ENCODE measurements at regions not wholly inside any gene's neighbourhood (a gene's known extent, or its start where the extent isn't known, plus 50 kb on each side); places are given as distances from the start of the nearest gene placed in this dataset.
"Not testable (repeated sequence)": the region's sequence is repeated elsewhere in the genome, so short reads cannot be mapped to it uniquely, and the experiment has no call there.

GRCh38 chr1:8120693-8121260 is 94.7 kb upstream of the ERRFI1 start:
- peaks cover 0 to 12% of the 10 kb centered on the region in 2 donors for H3K9me3 ChIP-seq (ENCODE audit: control insufficient read depth in 2 of 2, insufficient read depth in 1 of 2, low read depth in 1 of 2, low read length in 1 of 2)
- no peak for FAIRE-seq
- peak in 1 of 2 donors; percentile 45 for DNase-seq
- H3K4me1 ChIP-seq (ENCODE audit: control insufficient read depth in 3 of 3, insufficient read depth in 2 of 3, low read depth in 1 of 3, low read length in 2 of 3) = peaks cover 0 to 37% (median 7%) of the 10 kb centered on the region in 3 donors
- H3K27ac ChIP-seq (ENCODE audit: low read depth in 1 of 3, low read length in 2 of 3) = peak overlapping the region in 2 of 3 donors; percentile 74 to 86
- peaks cover 0 to 1% (median 0%) of the 10 kb centered on the region in 3 donors for H3K36me3 ChIP-seq (ENCODE audit: control insufficient read depth in 3 of 3, insufficient read depth in 2 of 3, low read depth in 1 of 3, low read length in 3 of 3)
- 9 to 14% (median 12%) methylated on average over 10 of the region's 10 CpGs for WGBS, 3 donors
- H3K4me3 ChIP-seq (ENCODE audit: low read depth in 1 of 3, low read length in 3 of 3) = no peak overlapping the region
- H3K27me3 ChIP-seq (ENCODE audit: control insufficient read depth in 3 of 3, insufficient read depth in 3 of 3, low read length in 3 of 3) = no peaks in the 10 kb centered on the region

GRCh38 chr1:8118736-8119135 is 92.6 kb upstream of the ERRFI1 start:
- Histone ChIP-seq H3K27ac (ENCODE audit: low read depth in 1 of 3, low read length in 2 of 3) (peak overlapping the region in 1 of 3 donors; percentile 84), H3K4me1 (ENCODE audit: control insufficient read depth in 3 of 3, insufficient read depth in 2 of 3, low read depth in 1 of 3, low read length in 2 of 3) (peaks cover 0 to 37% (median 7%) of the 10 kb centered on the region in 3 donors)
- FAIRE-seq; DNase-seq; H3K36me3 ChIP-seq (ENCODE audit: control insufficient read depth in 3 of 3, insufficient read depth in 2 of 3, low read depth in 1 of 3, low read length in 3 of 3); H3K27me3 ChIP-seq (ENCODE audit: control insufficient read depth in 3 of 3, insufficient read depth in 3 of 3, low read length in 3 of 3); H3K4me3 ChIP-seq (ENCODE audit: low read depth in 1 of 3, low read length in 3 of 3); H3K9me3 ChIP-seq (ENCODE audit: control insufficient read depth in 2 of 2, insufficient read depth in 1 of 2, low read depth in 1 of 2, low read length in 1 of 2): not testable (repeated sequence)
- 87 to 94% (median 91%) methylated on average over 6 of the region's 6 CpGs for WGBS, 3 donors

DNA sequence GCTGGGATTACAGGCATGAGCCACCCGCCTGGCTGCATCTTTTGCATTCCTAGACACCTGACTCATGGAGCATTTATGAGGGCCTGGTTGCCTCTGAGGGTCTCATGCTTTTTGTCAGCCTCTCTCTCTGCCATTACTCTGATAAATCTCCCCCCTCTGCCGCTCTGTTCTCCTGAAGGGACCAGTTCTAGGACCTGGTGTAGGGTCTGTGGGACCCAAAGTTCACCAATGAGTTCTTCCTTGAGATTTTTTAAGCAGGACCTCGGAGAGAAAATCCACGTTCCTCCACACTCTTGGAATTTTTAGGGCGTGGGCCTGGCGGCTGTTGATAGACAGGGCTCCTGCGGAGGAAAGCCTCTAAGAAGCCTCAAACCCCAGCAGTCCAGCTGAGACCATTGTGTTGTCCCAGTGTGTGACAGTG is 91.9 kb upstream of the ERRFI1 start:
- Histone ChIP-seq H3K4me3 (ENCODE audit: low read depth in 1 of 3, low read length in 3 of 3) (no peak overlapping the region), H3K27me3 (ENCODE audit: control insufficient read depth in 3 of 3, insufficient read depth in 3 of 3, low read length in 3 of 3) (no peaks in the 10 kb centered on the region), H3K9me3 (ENCODE audit: control insufficient read depth in 2 of 2, insufficient read depth in 1 of 2, low read depth in 1 of 2, low read length in 1 of 2) (no peaks in the 10 kb centered on the region), H3K27ac (ENCODE audit: low read depth in 1 of 3, low read length in 2 of 3) (peak overlapping the region in 2 of 3 donors; percentile 28 to 84), H3K36me3 (ENCODE audit: control insufficient read depth in 3 of 3, insufficient read depth in 2 of 3, low read depth in 1 of 3, low read length in 3 of 3) (peaks cover 0 to 2% (median 0%) of the 10 kb centered on the region in 3 donors), H3K4me1 (ENCODE audit: control insufficient read depth in 3 of 3, insufficient read depth in 2 of 3, low read depth in 1 of 3, low read length in 2 of 3) (peaks cover 0 to 37% (median 7%) of the 10 kb centered on the region in 3 donors)
- FAIRE-seq (no peak), DNase-seq (no peak)
- WGBS, 3 donors = 81 to 88% (median 84%) methylated on average over 7 of the region's 7 CpGs

GRCh38 chr1:8116894-8117264 is 90.8 kb upstream of the ERRFI1 start:
- Histone ChIP-seq H3K36me3 (ENCODE audit: control insufficient read depth in 3 of 3, insufficient read depth in 2 of 3, low read depth in 1 of 3, low read length in 3 of 3) (peaks cover 0 to 2% (median 0%) of the 10 kb centered on the region in 3 donors), H3K27me3 (ENCODE audit: control insufficient read depth in 3 of 3, insufficient read depth in 3 of 3, low read length in 3 of 3) (no peaks in the 10 kb centered on the region), H3K9me3 (ENCODE audit: control insufficient read depth in 2 of 2, insufficient read depth in 1 of 2, low read depth in 1 of 2, low read length in 1 of 2) (no peaks in the 10 kb centered on the region), H3K4me3 (ENCODE audit: low read depth in 1 of 3, low read length in 3 of 3) (no peak overlapping the region), H3K4me1 (ENCODE audit: control insufficient read depth in 3 of 3, insufficient read depth in 2 of 3, low read depth in 1 of 3, low read length in 2 of 3) (peaks cover 0 to 26% (median 5%) of the 10 kb centered on the region in 3 donors), H3K27ac (ENCODE audit: low read depth in 1 of 3, low read length in 2 of 3) (peak overlapping the region in 2 of 3 donors; percentile 29 to 85)
- 60 to 85% (median 78%) methylated on average over 6 of the region's 6 CpGs for WGBS, 3 donors
- DNase-seq (no peak), FAIRE-seq (no peak)

DNA sequence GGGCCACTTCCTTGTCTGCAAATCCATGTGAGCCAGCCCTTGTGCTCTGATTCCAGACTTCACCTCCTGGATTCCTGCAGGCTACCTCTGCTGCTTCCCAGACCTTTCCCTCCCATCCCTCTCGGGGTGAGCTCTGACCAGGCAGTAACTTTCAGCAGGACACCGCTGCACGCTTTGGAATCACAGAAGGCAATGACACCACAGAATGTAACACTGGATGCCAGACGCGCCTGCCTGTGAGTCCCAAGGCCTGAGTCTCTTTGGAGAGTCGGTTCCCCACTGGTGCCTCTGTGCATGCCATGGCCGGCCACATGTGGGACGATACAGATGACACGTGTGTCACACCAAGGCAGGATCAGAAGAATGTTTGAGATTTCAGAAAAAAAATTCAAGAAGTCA is 89.7 kb upstream of the ERRFI1 start:
- Histone ChIP-seq H3K27me3 (ENCODE audit: control insufficient read depth in 3 of 3, insufficient read depth in 3 of 3, low read length in 3 of 3) (no peaks in the 10 kb centered on the region), H3K9me3 (ENCODE audit: control insufficient read depth in 2 of 2, insufficient read depth in 1 of 2, low read depth in 1 of 2, low read length in 1 of 2) (no peaks in the 10 kb centered on the region), H3K4me3 (ENCODE audit: low read depth in 1 of 3, low read length in 3 of 3) (no peak overlapping the region), H3K4me1 (ENCODE audit: control insufficient read depth in 3 of 3, insufficient read depth in 2 of 3, low read depth in 1 of 3, low read length in 2 of 3) (peaks cover 0 to 14% (median 0%) of the 10 kb centered on the region in 3 donors), H3K36me3 (ENCODE audit: control insufficient read depth in 3 of 3, insufficient read depth in 2 of 3, low read depth in 1 of 3, low read length in 3 of 3) (peaks cover 0 to 2% (median 0%) of the 10 kb centered on the region in 3 donors), H3K27ac (ENCODE audit: low read depth in 1 of 3, low read length in 2 of 3) (peak overlapping the region in 1 of 3 donors; percentile 32)
- FAIRE-seq (no peak), DNase-seq (no peak)
- whole genome bisulfite sequencing, 3 donors = 92 to 93% (median 93%) methylated on average over 9 of the region's 9 CpGs

DNA sequence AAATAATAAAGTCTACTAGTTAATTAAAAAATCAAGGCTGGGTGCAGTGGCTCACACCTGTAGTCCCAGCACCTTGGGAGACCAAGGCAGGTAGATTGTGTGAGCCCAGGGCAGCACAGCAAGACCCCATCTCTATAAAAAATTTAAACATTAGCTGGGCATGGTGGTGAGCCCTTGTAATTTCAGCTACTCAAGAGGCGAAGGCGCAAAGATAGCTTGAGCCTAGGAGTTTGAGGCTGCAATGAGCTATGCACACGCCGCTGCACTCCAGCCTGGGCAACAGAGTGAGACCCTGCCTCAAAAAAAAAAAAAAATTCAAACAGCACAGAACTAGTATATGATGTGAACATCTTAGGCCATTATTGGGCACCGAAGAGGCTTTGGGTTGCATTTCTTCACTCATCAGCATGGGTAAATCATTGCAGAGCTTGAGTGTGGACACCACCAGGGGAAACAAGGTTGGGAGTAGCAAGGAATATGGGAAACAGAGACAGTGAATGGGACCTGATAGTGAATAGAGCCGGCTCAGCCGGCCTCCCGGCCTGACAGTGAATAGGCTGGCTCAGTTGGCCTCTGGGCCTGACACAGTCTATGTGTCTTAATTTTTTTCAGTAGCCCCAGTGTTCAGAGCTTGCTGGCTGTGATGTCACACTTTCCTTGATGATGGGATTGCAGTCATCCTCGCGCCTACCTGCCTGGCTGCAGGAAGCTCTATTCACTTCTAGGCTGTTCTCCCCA is 89.1 kb upstream of the ERRFI1 start:
- peak overlapping the region in 1 of 3 donors; percentile 32 for H3K27ac ChIP-seq (ENCODE audit: low read depth in 1 of 3, low read length in 2 of 3)
- H3K36me3 ChIP-seq (ENCODE audit: control insufficient read depth in 3 of 3, insufficient read depth in 2 of 3, low read depth in 1 of 3, low read length in 3 of 3) = peaks cover 0 to 2% (median 0%) of the 10 kb centered on the region in 3 donors
- H3K27me3 ChIP-seq (ENCODE audit: control insufficient read depth in 3 of 3, insufficient read depth in 3 of 3, low read length in 3 of 3) = no peaks in the 10 kb centered on the region
- peaks cover 0 to 9% (median 0%) of the 10 kb centered on the region in 3 donors for H3K4me1 ChIP-seq (ENCODE audit: control insufficient read depth in 3 of 3, insufficient read depth in 2 of 3, low read depth in 1 of 3, low read length in 2 of 3)
- H3K9me3 ChIP-seq (ENCODE audit: control insufficient read depth in 2 of 2, insufficient read depth in 1 of 2, low read depth in 1 of 2, low read length in 1 of 2) = peaks cover 0 to 1% of the 10 kb centered on the region in 2 donors
- no peak for FAIRE-seq
- H3K4me3 ChIP-seq (ENCODE audit: low read depth in 1 of 3, low read length in 3 of 3) = no peak overlapping the region
- WGBS, 3 donors = 91 to 97% (median 96%) methylated on average over 10 of the region's 10 CpGs
- DNase-seq = no peak

- H3K9me3 ChIP-seq (ENCODE audit: control insufficient read depth in 2 of 2, insufficient read depth in 1 of 2, low read depth in 1 of 2, low read length in 1 of 2) = peaks cover 0 to 7% of the 10 kb centered on the region in 2 donors
- no peak for FAIRE-seq
- DNase-seq = no peak
- 65 to 88% (median 76%) methylated on average over 17 of the region's 17 CpGs for WGBS, 3 donors
- peak overlapping the region in 1 of 3 donors; percentile 37 for H3K27ac ChIP-seq (ENCODE audit: low read depth in 1 of 3, low read length in 2 of 3)
- H3K27me3 ChIP-seq (ENCODE audit: control insufficient read depth in 3 of 3, insufficient read depth in 3 of 3, low read length in 3 of 3) = no peaks in the 10 kb centered on the region
- peaks cover 0 to 2% (median 0%) of the 10 kb centered on the region in 3 donors for H3K36me3 ChIP-seq (ENCODE audit: control insufficient read depth in 3 of 3, insufficient read depth in 2 of 3, low read depth in 1 of 3, low read length in 3 of 3)
- H3K4me3 ChIP-seq (ENCODE audit: low read depth in 1 of 3, low read length in 3 of 3) = no peak overlapping the region
- peaks cover 0 to 9% (median 0%) of the 10 kb centered on the region in 3 donors for H3K4me1 ChIP-seq (ENCODE audit: control insufficient read depth in 3 of 3, insufficient read depth in 2 of 3, low read depth in 1 of 3, low read length in 2 of 3)
Measured at GRCh38 chr1:8113262-8114220, 87.4 kb upstream of the ERRFI1 start.
